T-helper 1 cell (primary cell): ENCODE measurements at regions not wholly inside any gene's neighbourhood (a gene's known extent, or its start where the extent isn't known, plus 50 kb on each side); places are given as distances from the start of the nearest gene placed in this dataset.
"Not testable (repeated sequence)": the region's sequence is repeated elsewhere in the genome, so short reads cannot be mapped to it uniquely, and the experiment has no call there.

Source experiments
- DNase-seq, 5 donors: peaks; one replicate each; pipeline ENCODE4 v3.0.0-alpha.2; 2012 to 2020

- DNase-seq, result no peak
These were observed 210.6 kb downstream of the RHOU start for GRCh38 chr1:228945885-228946284.

GRCh38 chr1:228949617-228950016 is 214.3 kb downstream of the RHOU start:
- not testable (repeated sequence) for DNase-seq

DNA sequence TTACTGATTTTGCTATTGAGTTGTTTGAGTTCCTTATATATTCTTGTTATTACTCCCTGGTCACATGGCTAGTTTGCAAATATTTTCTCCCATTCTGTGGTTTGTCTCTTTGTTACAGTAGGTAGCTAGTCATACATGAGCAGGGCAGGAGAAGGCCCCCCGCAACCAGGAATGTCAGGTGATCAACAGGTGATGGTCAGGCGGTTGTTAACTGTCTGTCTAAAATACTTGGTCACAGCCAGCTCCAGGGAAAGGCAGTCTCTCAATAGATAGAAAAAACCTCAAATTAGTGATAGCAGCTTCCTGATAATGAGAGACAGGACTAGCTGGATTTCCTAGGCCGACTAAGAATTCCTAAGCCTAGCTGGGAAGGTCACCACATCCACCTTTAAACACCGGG is 217.9 kb downstream of the RHOU start:
- no peak for DNase-seq

DNA sequence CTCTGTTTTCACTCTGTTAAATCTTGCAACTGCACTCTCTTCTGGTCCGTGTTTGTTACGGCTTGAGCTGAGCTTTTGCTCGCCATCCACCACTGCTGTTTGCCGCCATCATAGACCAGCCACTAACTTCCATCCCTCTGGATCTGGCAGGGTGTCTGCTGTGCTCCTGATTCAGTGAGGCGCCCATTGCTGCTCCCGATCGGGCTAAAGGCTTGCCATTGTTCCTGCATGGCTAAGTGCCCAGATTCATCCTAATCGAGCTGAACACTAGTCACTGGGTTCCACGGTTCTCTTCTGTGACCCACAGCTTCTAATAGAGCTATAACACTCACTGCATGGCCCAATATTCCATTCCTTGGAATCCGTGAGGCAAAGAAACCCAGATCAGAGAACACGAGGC is 218.5 kb downstream of the RHOU start:
- DNase-seq, result not testable (repeated sequence)

- no peak for DNase-seq
These were observed 220.4 kb downstream of the RHOU start for GRCh38 chr1:228955691-228956090.

DNA sequence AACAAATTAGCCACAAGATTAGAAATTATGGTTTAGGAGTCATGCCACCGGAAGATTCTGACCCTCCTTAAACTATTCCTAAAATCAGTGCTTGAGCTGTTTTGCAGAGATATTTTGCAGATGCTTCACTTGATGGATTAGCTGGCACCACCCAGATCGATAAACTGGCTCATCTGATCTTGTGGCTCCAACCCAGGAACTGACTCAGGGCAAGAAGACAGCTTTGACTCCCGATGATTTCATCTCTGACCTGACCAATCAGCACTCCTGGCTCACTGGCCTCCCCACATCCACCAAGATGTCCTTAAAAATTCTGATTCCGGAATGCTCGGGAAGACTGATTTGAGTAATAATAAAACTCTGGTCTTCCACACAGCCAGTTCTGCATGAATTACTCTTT is 221.6 kb downstream of the RHOU start:
- no peak for DNase-seq

DNA sequence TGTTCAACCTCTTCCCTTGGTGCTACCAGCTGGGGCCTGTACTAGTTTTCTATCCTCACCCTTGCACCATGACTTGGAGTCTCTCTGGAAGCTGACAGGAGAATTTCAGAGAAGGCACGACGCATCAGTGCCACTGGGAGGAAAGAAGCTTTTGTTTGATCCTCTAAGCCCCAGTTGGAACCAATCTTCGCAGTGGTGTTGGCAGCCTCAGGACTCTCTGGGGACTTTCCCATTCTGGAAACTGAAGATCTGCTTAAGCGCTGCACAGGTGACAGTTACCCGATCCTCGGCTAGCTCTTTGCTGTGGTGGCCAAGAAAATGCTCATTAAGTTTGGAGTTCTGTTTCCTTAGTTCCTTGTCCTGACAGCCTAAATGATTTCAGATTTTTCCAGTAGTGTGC is 222.3 kb downstream of the RHOU start:
- no peak for DNase-seq

DNA sequence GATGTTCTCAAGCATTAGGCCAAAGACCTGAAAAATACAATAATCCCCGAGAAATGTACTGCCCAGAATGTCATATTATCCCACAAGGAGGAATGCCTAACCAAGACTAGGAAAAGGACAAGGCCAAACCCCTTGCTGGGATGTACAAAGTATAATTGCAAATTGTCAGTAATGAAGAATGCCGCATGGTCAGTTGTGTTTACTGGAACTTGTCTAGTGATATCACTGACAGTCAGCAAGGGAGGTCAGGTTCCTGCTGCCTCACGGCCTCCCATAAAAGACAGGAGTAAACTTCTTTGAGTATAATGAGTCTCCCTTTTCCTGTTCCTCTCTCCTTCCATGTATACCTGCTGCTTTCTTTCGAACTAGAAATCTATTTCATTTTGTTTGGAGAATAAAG is 222.8 kb downstream of the RHOU start:
- no peak for DNase-seq

DNA sequence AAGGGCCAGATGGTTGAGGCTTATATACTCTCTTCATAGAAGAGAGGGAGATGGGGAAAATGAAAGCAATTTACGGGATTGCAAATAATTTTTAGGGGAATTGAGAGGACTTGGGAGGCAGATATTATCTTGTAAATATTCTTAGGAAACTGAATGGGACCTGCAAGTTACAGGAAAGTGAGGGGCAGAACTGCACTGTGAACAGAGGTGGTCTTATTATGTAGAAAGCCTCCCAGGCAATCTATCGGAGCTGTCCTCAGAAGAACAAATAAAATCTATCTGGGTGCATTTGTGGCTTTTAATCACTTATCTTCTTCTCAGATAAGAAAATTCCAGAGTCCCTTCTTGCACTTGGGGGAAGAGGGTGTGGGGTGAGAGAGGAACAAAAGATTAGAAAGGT is 223.5 kb downstream of the RHOU start:
- DNase-seq, result no peak

DNA sequence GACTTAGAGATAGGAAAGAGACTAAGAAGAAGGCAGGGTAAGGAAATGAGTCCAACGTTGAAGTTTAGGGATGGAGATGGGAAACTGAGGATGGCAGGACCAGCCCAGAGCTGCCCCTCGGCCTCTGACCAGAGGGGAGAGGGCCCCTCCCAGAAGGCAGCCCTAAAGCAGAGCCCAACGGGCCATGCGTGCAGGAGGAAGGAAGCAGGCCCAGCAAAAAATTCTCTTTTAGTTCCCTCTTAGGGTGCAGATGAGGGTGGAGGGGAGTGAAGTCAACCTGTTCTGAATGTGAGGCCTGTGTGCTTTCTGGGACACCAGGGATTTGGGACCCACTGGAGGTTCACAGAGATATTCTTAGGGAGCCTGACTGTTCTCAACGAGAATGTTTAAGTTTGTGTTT is 225.4 kb downstream of the RHOU start:
- DNase-seq, result no peak

- no peak for DNase-seq
These were observed 226.2 kb downstream of the RHOU start for GRCh38 chr1:228961511-228961910.

- no peak for DNase-seq
These were observed 228.5 kb downstream of the RHOU start for GRCh38 chr1:228963795-228964177.

GRCh38 chr1:228964178-228965089 is 229.2 kb downstream of the RHOU start:
- no peak for DNase-seq

DNA sequence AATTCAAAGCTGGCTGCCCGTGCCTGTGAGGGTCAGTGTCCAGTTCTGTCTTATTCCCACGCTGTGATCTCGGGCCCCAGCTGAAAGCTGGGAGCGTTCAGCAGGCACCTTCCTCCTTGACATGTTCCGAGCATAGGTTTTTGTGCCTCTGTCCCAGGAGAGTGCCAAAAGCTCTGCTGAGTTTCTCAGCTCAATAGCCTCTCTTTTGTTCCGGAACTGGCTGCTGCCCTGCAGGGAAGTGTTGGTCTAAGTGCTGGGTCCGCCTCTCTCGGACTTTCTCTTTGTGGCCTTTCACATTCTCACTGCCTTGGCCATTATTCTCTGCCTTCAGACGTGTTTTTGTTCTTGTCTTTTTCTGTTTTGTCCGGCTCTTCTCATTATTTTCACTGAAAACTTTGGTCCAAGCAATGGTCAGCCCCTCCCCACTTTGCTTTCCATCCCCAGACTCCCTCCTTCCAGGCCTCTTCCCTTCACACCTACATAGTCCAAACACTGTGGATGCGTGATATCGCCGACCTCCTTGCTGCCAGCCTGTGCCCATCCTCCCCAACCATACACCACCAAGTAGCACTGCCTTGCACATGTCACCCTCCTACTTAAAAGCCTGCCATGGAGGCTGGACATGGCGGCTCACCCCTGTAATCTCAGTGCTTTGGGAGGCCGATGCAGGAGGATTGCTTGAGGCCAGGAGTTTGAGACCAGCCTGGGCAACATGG is 233.8 kb downstream of the RHOU start:
- no peak for DNase-seq

GRCh38 chr1:228969953-228970800 is 234.9 kb downstream of the RHOU start:
- DNase-seq, result no peak

GRCh38 chr1:228972576-228972975 is 237.3 kb downstream of the RHOU start:
- DNase-seq, result no peak

DNA sequence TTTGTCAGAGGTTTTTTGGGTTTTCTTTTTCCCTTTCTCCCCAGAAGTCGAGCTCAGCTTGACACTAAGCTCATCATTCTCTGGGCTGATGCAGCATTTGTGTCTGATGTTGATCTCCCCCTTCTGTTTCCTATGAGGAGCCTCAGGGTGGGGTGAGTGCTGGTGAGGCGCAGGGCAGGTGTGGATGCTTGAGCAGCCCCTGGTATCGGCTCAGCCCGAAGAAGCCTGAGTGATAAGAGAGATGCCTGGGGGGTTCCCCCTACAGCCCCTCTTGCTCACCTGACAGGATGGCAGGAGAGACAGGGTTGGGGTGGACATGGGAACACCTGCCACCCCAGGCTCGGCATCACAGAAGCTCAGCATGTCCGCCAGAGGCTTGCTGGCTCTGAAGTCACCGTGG is 239.0 kb downstream of the RHOU start:
- no peak for DNase-seq

- DNase-seq, result no peak
These were observed 240.1 kb downstream of the RHOU start for GRCh38 chr1:228975238-228975907.

DNA sequence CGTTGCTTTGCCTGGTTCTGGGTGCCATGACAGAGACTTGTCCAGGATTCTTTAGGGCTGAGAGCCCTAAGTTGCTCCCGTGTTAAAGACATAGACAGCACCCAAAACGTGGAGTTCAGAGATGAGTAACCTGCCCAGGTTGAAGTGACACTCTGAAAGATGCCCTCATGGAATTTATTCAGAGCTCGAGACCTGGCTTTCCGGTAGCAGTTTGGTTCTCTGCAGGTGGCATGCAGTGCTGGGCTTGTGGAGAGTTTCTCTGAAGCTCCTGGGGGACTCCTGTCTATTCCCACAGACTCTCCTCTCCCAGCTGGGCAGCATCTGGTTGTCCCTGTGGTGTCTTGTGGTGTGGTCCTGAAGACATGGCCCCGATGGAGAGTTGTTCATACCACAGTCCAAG is 241.0 kb downstream of the RHOU start:
- DNase-seq, result no peak

- DNase-seq, result no peak
These were observed 242.0 kb downstream of the RHOU start for GRCh38 chr1:228977307-228977706.

GRCh38 chr1:228977741-228978140 is 242.5 kb downstream of the RHOU start:
- no peak for DNase-seq

GRCh38 chr1:228978484-228979324 is 243.4 kb downstream of the RHOU start:
- no peak for DNase-seq
